Pancreas (tissue), 10 donors: ENCODE measurements at regions not wholly inside any gene's neighbourhood (a gene's known extent, or its start where the extent isn't known, plus 50 kb on each side); places are given as distances from the start of the nearest gene placed in this dataset.

ENCODE experiments used
- ATAC-seq, 4 donors: fragments of 200-7000 bp; cut with Tn5 transposase; one replicate each; pipeline versions ENCODE4 v1.8.0 to v1.9.1; 2020; ENCODE audit warnings: mild to moderate bottlenecking in 4 of 4, moderate library complexity in 4 of 4
- DNase-seq, 6 donors: peaks; one replicate each; pipeline ENCODE4 v3.0.0-alpha.2; 2020
- FAIRE-seq: peaks from 2 replicates; lab custom pipeline; 2012; peaks lifted over from hg19 to GRCh38; lab: Jason Lieb, UNC
- H3K27ac ChIP-seq, 4 donors: fragments of 200-600 bp; sonication (generic); 1 replicate in 3 of 4; 2 replicates in 1 of 4; pipeline versions ENCODE4 v1.5.0 to v1.8.0; 2020
- H3K27me3 ChIP-seq, 4 donors: fragments of 200-600 bp; one replicate each; pipeline ENCODE4 v1.8.0; 2021
- H3K36me3 ChIP-seq, 3 donors: fragments of 200-600 bp; sonication (generic) in 1 of 3; one replicate each; pipeline versions ENCODE4 v1.5.0 to v1.8.0; 2020 to 2021
- H3K4me1 ChIP-seq, 3 donors: fragments of 200-600 bp; one replicate each; pipeline ENCODE4 v1.8.0; 2021
- H3K4me3 ChIP-seq, 4 donors: fragments of 200-600 bp; sonication (generic) in 2 of 4; one replicate each; pipeline versions ENCODE4 v1.5.0 to v1.8.0; 2020 to 2021
- H3K9me3 ChIP-seq, 4 donors: fragments of 200-600 bp; one replicate each; pipeline ENCODE4 v1.8.0; 2021
- CTCF ChIP-seq, 4 donors: fragments of 200-600 bp; sonication (generic) in 3 of 4; IDR thresholded peaks; one replicate each; pipeline versions ENCODE4 v1.5.0 to v1.8.0; 2021; ENCODE audit warnings: antibody characterized with exemption in 4 of 4
- whole genome bisulfite sequencing, 2 donors: extraction: QIAGEN DNeasy Blood & Tissue Kit; methylation state at CpG; one replicate each; pipeline ENCODE4 v1.1.7; 2013; 5-methylcytosine and 5-hydroxymethylcytosine counted together
- intact Hi-C, 3 donors: fragments of 100-400 bp; cut with DNase I; formaldehyde crosslinking; loops; one replicate each; pipeline versions ENCODE4 v1.11.1 to v1.14.2; 2022
- donor health status: healthy with polysubstance abuse.
- donor health status: DM: no; HTN: no; CAD: no; lungs with moderate emphysema.
- donor health status: DM: no; HTN: no; CAD: no.
- donor health status: control.
- donor health status: control.
- donor health status: Bipolar disorder and iron deficiency.
- donor health status: DM: yes; HTN: yes; CAD: no.
- donor health status: DM: no; HTN: no; CAD: no.
- donor health status: DM: no; HTN: no; CAD: no.
- donor health status: DM: yes; HTN: yes; CAD: no.

- no peak for DNase-seq
- H3K36me3 ChIP-seq = no peaks in the 10 kb centered on the region
- H3K4me1 ChIP-seq = peaks cover 2 to 12% (median 12%) of the 10 kb centered on the region in 3 donors
- no peaks in the 10 kb centered on the region for H3K9me3 ChIP-seq
- H3K27me3 ChIP-seq = no peaks in the 10 kb centered on the region
- no peak for FAIRE-seq
- no peak overlapping the region for H3K4me3 ChIP-seq
- TF ChIP-seq CTCF (IDR thresholded peaks at IDR 0.05) = no peak
- no peak overlapping the region for H3K27ac ChIP-seq
- intact Hi-C loops = no loop called here
- 59 to 62% methylated on average over 3 of the region's 3 CpGs for whole genome bisulfite sequencing, 2 donors
- ATAC-seq = peak in 3 of 4 donors; percentile 28 to 62 (median 40)
These were observed 117.5 kb downstream of the DACT1 start for GRCh38 chr14:58755031-58755925.

GRCh38 chr14:58760121-58760520 lies 122.4 kb downstream of the DACT1 start:
- intact Hi-C loops = no loop called here
- WGBS, 2 donors = 53 to 70% methylated on average over 2 of the region's 2 CpGs
- ATAC-seq (no peak), FAIRE-seq (no peak), DNase-seq (no peak)
- H3K36me3 ChIP-seq = no peaks in the 10 kb centered on the region
- no peaks in the 10 kb centered on the region for H3K27me3 ChIP-seq
- H3K4me3 ChIP-seq = no peak overlapping the region
- no peak for TF ChIP-seq CTCF (IDR thresholded peaks at IDR 0.05)
- no peak overlapping the region for H3K27ac ChIP-seq
- H3K9me3 ChIP-seq = no peaks in the 10 kb centered on the region
- H3K4me1 ChIP-seq = peaks cover 0 to 3% (median 0%) of the 10 kb centered on the region in 3 donors

GRCh38 chr14:58762629-58763028 lies 124.9 kb downstream of the DACT1 start:
- H3K36me3 ChIP-seq = no peaks in the 10 kb centered on the region
- WGBS, 2 donors = 63 to 64% methylated on average over 1 of the region's 1 CpG
- H3K27ac ChIP-seq = no peak overlapping the region
- no peak for DNase-seq
- H3K9me3 ChIP-seq = no peaks in the 10 kb centered on the region
- no peaks in the 10 kb centered on the region for H3K27me3 ChIP-seq
- TF ChIP-seq CTCF (IDR thresholded peaks at IDR 0.05) = no peak
- peaks cover 0 to 3% (median 0%) of the 10 kb centered on the region in 3 donors for H3K4me1 ChIP-seq
- no peak for ATAC-seq
- FAIRE-seq = no peak
- H3K4me3 ChIP-seq = no peak overlapping the region
- intact Hi-C loops = no loop called here

GRCh38 chr14:58763210-58763609 lies 125.4 kb downstream of the DACT1 start:
- Histone ChIP-seq H3K9me3 (no peaks in the 10 kb centered on the region), H3K4me3 (no peak overlapping the region), H3K27me3 (no peaks in the 10 kb centered on the region), H3K27ac (no peak overlapping the region), H3K36me3 (no peaks in the 10 kb centered on the region), H3K4me1 (peaks cover 0 to 3% (median 0%) of the 10 kb centered on the region in 3 donors)
- WGBS, 2 donors = 79 to 86% methylated on average over 4 of the region's 4 CpGs
- FAIRE-seq = no peak
- no peak for ATAC-seq
- intact Hi-C loops = no loop called here
- no peak for DNase-seq
- TF ChIP-seq CTCF (IDR thresholded peaks at IDR 0.05) = no peak

- intact Hi-C loops = no loop called here
- TF ChIP-seq CTCF (IDR thresholded peaks at IDR 0.05) = no peak
- DNase-seq (no peak), ATAC-seq (peak in 1 of 4 donors; percentile 19), FAIRE-seq (no peak)
- no peak overlapping the region for H3K27ac ChIP-seq
- H3K9me3 ChIP-seq = no peaks in the 10 kb centered on the region
- H3K4me3 ChIP-seq = no peak overlapping the region
- H3K36me3 ChIP-seq = no peaks in the 10 kb centered on the region
- WGBS, 2 donors = 71 to 76% methylated on average over 12 of the region's 12 CpGs
- H3K4me1 ChIP-seq = peaks cover 0 to 3% (median 0%) of the 10 kb centered on the region in 3 donors
- H3K27me3 ChIP-seq = no peaks in the 10 kb centered on the region
These were observed 127.7 kb downstream of the DACT1 start for GRCh38 chr14:58765418-58765831.
